ENCODE measurements at regions not wholly inside any gene's neighbourhood (a gene's known extent, or its start where the extent isn't known, plus 50 kb on each side); places are given as distances from the start of the nearest gene placed in this dataset.
"Not testable (repeated sequence)": the region's sequence is repeated elsewhere in the genome, so short reads cannot be mapped to it uniquely, and the experiment has no call there.

- no peak for DNase-seq (ENCODE audit: low spot score)
Measured at GRCh38 chr13:34360702-34361101, 542.8 kb downstream of the RFC3 start.

- DNase-seq (ENCODE audit: low spot score): no peak
Measured at GRCh38 chr13:34361560-34361959, 543.6 kb downstream of the RFC3 start.

GRCh38 chr13:34363266-34363665, 545.3 kb downstream of the RFC3 start:
- no peak for DNase-seq (ENCODE audit: low spot score)

GRCh38 chr13:34364633-34365032, 546.7 kb downstream of the RFC3 start:
- DNase-seq (ENCODE audit: low spot score): no peak

- no peak for DNase-seq (ENCODE audit: low spot score)
Measured at GRCh38 chr13:34369931-34370330, 552.0 kb downstream of the RFC3 start.

GRCh38 chr13:34371108-34371507, 553.2 kb downstream of the RFC3 start:
- DNase-seq (ENCODE audit: low spot score): no peak

- DNase-seq (ENCODE audit: low spot score): no peak
Measured at GRCh38 chr13:34371645-34372395, 553.9 kb downstream of the RFC3 start.

- DNase-seq (ENCODE audit: low spot score): no peak
Measured at GRCh38 chr13:34372581-34372980, 554.6 kb downstream of the RFC3 start.

GRCh38 chr13:34376483-34376882, 558.5 kb downstream of the RFC3 start:
- no peak for DNase-seq (ENCODE audit: low spot score)

- DNase-seq (ENCODE audit: low spot score): no peak
Measured at GRCh38 chr13:34381228-34381627, 560.8 kb upstream of the NBEA start.

- no peak for DNase-seq (ENCODE audit: low spot score)
Measured at GRCh38 chr13:34383728-34384127, 558.3 kb upstream of the NBEA start.

- not testable (repeated sequence) for DNase-seq (ENCODE audit: low spot score)
Measured at GRCh38 chr13:34386229-34386628, 555.8 kb upstream of the NBEA start.

GRCh38 chr13:34391076-34391475, 551.0 kb upstream of the NBEA start:
- DNase-seq (ENCODE audit: low spot score): no peak

GRCh38 chr13:34401696-34402095, 540.4 kb upstream of the NBEA start:
- no peak for DNase-seq (ENCODE audit: low spot score)

- DNase-seq (ENCODE audit: low spot score): no peak
Measured at GRCh38 chr13:34405410-34406181, 536.5 kb upstream of the NBEA start.

GRCh38 chr13:34408640-34409039, 533.4 kb upstream of the NBEA start:
- no peak for DNase-seq (ENCODE audit: low spot score)

- DNase-seq (ENCODE audit: low spot score): no peak
Measured at GRCh38 chr13:34409496-34410182, 532.4 kb upstream of the NBEA start.

GRCh38 chr13:34410678-34411077, 531.4 kb upstream of the NBEA start:
- no peak for DNase-seq (ENCODE audit: low spot score)

GRCh38 chr13:34411177-34411576, 530.9 kb upstream of the NBEA start:
- DNase-seq (ENCODE audit: low spot score): no peak

- no peak for DNase-seq (ENCODE audit: low spot score)
Measured at GRCh38 chr13:34411894-34412293, 530.2 kb upstream of the NBEA start.

GRCh38 chr13:34412295-34412694, 529.8 kb upstream of the NBEA start:
- no peak for DNase-seq (ENCODE audit: low spot score)

GRCh38 chr13:34412817-34413375, 529.2 kb upstream of the NBEA start:
- no peak for DNase-seq (ENCODE audit: low spot score)

Measured in iPS-NIHi11 (cell line).